ENCODE measurements at regions not wholly inside any gene's neighbourhood (a gene's known extent, or its start where the extent isn't known, plus 50 kb on each side); places are given as distances from the start of the nearest gene placed in this dataset.

DNA sequence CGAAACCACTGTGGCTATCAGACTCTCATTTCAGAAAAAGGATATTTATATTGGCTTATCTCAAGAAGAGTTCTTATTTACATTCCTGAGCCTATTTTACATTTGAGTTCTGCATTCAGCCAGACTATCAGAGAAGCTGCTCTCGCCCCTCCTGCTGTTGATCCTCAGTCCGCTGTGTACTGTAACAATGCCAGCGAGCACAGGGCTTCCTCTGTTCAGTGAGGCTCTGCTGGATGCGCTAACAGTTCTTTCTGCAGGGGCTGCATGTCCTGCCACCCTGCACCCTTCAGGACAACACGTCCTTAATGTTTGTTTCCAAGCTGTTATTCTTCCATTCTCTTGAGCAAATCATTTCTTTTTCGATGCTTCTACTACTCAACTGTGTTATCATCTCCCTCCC lies 463.7 kb upstream of the SGCG start:
- DNase-seq = peak; percentile 17

DNA sequence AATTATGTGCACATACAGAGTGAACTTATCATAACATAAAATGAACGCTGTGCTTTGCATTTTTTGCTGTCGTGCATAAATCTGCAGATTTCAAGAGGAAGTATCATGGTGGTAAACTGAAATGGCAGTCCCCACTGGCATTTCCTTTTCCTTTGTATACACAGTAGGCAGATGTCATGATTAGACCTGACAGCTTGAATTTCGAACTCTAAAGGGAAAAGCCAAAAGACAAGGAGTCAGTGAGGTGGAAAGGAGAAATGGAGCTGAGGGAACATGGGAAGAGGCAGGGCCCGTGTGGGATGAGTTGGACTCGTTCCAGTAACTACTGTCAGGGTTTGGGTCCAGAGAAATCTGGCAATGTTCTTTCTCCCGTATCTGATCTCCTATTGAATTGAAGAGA lies 454.1 kb upstream of the SGCG start:
- peak; percentile 95 for DNase-seq

DNA sequence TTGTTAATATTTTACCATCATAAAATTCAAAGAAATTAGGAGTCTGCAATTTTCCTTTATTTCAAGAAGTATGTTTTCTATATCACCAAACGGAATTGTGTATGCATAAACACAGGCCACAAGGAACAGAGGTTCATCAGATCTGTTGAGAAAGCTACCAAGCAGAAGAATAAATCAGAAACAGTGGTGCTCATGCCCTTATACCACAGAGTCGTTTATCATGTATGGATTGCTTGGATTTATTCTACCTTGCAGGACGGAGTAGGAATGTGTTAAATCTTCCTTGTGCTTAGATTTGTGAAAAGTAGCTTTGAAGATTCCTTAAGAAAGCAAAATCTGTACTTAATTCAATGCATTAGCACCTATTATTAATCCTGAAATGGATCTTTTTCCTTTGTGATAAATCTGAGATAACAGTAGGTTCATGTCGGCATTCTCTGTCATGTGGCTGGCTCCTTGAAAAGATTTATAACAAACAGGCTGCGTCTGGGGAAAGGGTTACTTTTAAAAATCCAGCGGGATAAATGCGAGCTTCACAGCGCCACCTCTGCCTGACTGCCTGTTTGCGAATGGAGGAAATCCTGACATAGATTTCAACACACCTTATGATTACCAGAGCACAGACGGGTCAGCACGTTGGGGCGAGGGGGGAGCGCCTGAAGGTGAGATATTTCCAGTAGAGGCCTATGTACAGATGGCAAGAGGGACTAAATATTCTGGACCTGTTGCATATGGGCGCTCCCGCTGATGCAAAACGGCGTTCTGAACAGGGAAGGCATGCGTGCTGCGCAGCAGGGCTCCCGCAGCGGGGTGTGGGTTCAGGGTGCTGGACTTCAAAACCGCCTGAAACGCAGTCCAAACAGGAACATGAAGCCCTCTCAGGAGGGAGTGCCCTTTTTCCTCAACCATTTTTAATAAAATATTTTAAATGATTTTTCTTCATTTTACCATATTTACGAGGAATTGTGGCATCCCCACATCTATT lies 445.5 kb upstream of the SGCG start:
- DNase-seq = peak; percentile 33

DNA sequence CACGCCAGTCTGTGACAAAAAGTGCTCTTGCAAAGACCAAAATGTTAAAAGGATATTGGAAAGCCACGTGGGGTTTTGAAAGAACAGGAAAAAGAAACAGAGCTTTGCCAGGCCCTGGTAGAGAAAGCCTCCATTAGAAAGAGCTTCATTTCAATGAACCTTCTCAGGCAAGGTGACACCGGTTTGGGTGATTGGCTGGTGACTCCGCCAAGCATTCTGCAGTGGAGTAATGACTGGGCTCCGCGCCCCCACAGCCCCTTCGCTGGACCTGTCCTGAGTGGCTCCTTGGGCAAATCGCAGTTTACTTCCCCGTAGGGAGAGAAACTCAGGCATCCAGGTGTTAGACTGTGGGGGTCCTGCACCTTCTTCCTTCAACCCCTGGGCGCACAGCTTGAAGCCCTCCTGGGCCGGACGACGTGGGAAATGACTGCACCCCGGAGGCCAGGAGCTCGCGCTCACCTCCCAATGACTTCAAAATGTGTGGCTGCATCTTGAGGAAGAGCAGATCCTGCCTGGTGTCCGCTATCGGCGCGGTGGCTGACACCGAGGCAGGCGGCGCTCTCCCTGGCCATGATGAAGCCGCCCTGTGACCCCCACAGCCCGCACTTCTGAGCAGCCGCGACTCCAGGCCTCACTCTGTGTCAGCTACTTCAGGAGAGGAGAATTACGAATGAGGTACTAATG lies 444.6 kb upstream of the SGCG start:
- DNase-seq = no peak

DNA sequence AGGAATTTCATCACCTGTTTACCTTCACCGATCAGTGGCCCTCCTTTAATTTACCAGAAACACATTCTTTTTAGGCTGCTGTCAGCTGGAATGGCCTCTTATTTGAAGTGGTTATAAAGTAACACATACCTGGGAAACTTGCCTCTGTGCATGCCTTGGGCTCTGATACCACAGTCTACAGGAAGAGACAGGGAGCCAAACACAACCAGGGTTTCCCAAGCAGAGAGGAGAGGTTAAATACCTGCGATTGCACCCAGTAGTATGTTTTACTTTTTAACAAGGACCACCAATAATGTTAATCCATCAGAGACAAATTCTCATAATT lies 444.0 kb upstream of the SGCG start:
- DNase-seq = no peak

DNA sequence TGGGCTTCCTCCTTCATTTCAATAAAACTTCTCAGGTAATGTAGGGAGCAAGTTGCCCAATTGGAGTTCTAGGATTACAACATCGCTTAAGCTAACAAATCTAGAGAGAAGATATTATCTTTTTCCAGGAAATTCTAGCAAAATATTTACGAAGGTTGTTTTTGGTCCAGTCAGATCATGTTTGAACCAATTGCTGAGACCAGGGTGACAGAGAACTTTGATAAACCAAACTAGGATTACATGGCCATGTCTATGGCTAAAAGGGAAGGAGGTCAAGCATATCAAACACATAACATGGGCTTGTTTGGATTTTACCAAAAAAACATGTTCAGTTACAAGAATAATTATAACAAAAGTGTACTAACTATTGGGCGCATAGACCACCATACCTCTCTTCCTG lies 442.4 kb upstream of the SGCG start:
- DNase-seq = no peak

DNA sequence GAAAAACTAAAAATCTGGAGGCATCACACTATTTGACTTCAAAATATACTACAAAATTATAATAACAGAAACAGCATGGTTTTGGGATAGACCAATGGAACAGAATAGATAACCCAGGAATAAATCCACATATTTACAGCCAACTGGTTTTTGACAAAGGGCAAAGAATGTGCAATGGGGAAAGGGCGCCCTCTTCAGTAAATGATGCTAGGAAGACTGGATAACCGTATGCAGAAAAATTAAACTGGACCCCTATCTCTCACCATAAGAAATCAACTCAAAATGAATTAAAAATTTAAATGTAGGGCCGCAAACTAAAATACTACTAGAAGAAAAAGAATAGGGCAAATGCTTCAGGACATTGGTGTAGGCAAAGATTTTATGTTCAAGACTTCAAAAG lies 440.5 kb upstream of the SGCG start:
- DNase-seq = no peak

DNA sequence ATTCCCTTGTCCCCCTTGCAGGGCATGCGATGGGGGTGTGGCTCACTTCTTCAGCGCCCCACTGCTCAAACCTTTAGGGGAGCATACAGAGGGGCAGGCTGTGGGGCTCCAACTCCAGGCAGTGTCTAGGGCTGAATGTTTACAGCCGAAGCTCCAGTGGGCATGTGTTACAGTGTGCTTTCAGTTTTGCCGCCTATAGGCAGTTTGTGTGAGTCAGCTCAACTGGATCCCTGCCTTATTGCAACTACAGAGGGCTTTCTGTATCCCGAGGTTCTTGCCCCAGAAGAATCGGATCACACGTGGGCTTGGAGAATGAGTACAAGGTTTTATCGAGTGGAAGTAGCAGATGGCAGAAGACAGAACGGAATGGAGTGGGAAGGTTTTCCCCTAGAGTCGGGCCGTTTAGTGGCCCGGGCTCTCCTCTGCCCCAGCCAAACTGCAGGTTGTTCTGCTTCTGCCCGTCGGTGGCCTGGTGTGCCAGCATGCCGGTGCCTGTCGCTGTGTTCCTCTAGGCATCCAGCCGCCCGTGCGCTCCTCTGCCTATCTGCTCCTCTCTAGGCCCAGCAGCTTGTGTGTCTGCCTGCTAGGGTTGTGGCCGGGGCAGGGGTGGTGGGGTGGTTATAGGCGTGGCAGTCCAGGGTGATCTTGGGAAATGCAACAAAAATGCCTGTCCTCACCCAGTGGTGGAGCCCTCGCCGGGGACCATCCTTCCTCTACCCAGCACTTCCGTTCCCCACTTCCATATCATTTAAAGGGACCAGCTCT lies 435.9 kb upstream of the SGCG start:
- DNase-seq = no peak

DNA sequence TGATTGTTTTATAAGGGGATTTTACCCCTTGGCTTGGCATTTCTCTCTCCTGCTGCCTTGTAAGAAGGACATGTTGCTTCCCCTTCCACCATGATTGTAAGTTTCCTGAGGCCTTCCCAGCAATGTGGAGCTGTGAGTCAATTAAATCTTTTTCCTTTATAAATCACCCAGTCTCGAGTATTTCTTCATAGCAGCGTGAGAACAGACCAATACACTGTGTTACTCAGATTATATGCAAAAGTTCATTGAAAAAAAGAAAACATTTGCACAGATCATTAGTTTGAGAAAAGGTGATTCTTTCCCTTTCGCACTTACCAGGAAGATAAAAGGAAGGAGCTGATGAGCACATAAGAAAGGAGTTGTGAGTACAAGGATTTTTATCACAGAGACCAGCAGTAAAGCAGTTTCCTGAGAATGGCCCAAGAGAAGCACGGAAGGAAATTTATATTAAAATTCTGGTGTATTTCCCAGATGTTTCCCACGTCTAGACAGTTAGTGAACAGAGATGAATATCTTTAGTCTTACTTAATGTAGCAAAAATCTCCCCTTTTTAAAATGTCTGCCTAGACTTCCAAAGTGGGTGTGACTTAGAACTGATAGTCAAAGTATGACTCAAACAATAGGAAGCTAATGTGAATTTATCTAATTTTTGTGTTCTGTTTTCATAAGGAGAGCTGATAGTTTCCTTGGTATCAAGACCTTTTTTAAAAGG lies 431.8 kb upstream of the SGCG start:
- DNase-seq = no peak

DNA sequence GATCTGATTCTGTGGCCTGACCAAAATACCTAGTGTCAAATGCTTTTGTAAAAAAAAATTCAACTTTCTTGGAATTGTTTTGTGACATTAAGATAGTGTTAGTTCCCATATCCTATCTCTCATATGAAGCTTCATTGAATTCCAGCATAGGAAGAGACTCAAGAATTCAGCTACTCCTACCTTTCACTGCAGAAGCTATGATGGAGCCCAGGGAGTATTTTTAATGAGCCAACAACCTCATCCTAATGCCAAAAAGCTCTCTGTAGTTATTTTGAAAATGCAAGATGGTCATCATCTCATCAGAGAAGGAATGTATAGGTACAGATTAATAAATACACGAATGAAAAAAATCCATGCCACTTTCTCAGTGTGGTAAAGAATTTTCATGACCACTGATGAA lies 431.2 kb upstream of the SGCG start:
- DNase-seq = no peak

DNA sequence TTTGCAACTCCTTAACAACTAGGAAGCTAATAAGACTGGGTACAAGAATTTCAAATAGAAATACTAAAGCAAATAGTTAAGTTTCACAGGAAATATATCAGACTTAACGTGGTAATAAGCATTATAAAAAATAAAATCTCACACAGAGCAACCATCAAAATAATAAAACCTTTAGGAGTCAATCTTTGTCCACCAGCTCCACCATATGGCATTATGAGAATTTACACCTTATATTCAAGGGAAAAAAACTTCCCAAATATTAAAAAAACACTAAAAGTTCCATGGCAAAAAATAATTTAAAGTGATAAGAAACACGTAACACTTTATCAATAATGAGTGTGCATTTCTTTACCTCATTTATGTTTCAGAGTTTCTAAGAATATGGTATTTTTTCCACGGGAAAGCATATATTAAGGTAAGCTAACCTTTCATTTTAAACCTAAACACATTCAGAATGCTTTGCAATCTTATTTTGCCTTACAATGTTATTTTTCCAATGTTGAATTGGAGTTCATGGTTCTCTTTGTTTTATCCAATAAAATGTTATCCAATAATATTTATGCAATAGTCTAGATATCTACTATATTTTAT lies 423.2 kb upstream of the SGCG start:
- peak; percentile 66 for DNase-seq

DNA sequence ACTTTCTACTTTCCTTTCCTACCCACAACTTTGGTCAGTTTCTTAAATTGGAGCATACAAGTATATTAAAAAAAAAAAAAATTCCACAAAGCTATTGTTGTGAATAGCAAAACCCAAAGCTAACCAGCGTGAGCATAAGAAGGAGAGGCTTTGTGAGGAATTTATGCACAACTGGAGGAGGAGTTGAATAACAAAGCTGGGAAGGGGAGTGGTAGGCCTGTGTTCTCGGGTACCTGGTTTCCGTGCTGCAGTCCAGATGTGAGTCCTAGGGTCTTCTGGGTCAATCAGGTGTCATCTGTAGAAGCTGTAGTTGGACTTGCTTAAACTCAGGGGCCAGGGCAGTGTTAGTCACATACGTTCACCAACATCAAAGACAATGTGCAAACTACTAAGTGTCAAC lies 422.5 kb upstream of the SGCG start:
- no peak for DNase-seq

DNA sequence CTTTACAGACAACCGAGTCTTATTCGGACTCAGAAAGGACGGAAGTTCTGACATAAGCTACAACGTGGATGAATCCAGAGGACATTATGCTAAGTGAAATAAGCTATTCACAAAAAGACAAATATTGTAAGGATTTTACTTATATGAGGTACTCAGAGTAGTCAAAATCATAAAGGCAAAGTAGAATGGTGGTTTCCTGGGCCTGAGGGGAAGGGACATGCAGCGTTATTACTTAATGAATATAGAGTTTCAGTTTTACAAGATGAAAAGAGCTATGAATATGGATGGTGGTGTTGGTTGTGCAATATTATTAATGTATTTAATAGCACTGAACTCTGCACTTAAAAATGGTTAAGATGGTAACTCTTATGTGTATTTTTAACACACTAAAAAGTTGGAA lies 419.1 kb upstream of the SGCG start:
- DNase-seq = no peak

DNA sequence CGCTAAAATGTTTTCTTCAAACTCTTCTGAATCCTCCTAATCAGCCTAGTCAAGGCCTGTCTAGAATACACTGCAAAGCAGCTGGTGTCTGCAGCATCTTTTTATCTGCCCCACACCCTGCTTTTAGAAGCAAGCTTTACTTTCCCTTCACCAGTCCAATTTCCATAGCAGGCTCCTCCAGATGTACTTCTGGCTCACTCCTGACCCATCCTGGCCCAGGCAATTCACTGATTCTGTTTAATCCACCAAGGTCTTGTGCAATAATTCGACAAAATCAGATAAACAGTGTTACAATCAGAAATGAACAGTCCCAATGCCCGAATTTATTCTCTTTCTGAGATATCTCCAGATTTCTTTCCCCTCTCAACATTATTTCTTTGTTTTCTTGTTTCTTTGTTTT lies 415.2 kb upstream of the SGCG start:
- DNase-seq = no peak

DNA sequence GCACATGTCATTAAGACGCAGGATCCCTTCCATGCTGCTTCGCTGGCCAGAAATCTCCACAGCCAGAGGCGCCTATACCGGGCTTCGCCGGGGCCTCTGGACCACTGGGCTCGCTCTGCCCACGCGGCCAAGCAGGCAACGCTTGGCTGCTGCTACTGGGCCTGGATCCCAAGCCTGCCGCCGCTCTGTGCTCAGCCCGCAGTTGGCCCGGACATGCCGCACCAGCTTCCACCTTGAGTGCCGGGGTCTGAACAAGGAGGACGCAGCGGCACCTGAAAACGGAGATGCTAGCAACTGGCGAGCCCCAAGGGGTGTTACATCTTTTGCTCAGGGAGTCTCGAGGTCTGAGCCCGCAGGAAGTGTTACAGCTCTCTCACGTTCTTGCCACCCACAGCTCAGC lies 409.9 kb upstream of the SGCG start:
- no peak for DNase-seq

DNA sequence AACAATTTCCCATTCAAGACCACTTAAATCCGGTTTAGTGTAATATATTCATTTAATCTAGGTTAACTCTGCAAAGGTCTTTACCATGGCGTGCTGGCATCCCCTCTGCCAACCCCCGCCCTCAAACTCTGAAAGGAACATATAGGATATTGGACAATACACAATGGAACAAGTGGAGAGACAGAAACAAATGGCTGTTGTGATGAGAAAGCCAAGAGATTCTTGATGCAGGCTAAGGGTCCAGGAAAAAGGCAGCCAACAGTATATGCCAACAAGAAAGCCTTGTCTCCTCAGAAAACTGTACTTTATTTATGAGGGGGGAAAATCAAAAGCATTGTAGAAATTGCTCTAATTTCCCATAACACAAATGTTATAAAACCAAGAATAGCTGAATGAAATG lies 407.3 kb upstream of the SGCG start:
- DNase-seq = no peak

DNA sequence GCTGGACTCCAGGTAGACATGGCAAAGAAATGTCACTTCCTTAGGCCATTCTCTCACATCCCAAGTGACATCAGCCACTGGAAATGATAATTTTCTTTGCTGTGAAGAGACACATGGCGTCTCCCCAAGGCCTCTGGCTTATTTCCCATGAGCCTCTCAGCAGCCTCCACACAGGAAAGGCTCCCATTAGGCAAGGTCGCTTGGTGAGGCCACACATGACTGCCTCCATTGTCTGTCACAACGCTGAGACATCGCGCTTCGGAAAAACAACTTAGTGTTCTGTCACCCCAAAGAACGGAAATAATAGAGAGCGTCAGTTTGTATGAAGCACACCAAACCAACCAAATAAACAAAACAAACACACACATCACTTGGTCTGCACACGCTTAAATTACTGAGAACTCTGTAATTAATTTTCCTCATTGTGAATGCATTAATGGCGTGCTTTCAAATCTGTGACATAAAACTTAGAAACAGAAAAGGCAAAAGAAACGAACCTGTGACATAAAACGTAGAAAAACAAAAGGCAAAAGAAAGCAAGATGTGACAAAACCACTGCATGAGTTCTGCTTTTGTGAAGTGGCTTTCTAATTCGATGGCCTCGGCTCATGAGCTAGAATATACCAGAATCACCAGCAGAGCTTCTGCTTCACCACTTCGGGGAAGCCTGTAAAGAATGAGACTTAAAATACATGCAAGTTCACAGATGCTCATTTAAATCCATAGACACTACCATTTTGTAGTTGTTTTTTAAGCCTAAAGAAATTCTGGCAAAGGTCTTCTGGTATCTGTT lies 404.2 kb upstream of the SGCG start:
- peak; percentile 53 for DNase-seq

DNA sequence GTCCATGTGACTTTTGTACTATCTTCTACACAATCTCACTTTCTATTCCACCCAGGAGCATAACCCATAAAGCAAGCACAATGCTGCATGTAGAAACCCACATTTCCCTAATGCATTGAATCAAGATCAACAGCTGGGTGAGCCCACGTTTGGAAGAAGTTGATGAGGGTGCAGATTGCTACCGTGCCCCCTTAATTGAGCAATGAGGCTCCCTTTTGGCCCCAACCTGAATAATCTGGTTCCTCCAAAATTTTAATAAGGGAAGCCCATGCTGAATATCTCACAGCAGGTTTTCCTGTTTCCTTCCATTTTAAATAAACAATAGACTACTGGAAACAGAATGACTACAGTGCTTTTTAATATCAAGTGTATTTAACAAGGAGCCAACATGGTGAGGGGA lies 403.6 kb upstream of the SGCG start:
- no peak for DNase-seq

DNA sequence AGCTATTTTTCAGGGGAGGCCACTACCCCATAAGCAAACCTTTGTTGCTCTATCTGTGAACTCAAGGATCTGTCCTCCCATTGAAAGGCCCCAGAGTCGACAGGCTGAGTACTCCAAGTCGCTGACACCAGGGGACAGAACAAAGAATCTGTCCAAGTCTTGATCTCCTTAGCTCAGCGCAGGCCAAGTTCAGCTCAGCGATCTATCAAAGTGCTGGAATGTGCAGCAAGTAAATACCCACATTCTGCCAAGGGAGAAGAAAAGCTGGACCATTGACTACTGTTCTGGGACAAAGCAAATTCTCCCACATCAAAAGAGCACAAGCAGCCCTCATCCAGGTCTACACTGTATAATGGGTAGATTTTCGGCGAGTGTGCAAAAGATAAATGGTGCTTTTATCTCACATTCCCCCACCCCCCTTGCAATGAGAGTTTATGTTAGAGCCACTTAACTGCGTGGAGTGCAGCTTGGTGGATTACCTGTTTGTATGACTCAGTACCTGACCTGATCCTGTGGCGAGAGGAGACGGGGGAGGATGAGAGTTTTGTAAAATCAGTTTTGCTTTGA lies 391.7 kb upstream of the SGCG start:
- DNase-seq = peak; percentile 30

DNA sequence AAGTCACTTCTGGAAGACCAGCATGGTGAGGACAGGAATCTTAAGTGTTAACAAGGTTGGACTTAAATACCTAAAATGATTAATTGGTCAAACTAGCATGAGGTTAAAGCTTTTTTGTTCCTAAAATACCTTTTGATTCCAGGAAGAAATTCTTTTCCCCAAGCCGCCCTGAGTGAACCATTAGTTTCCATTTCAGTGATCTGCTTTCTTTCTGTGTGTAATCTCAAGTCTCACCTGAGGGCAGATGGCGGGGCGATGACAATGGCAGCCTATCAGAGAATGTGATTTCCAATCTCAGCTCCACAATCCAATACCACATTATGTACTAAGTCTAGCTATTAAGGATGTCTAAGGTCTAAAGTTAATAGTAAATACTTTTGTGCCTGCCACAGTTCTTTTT lies 390.9 kb upstream of the SGCG start:
- no peak for DNase-seq

DNA sequence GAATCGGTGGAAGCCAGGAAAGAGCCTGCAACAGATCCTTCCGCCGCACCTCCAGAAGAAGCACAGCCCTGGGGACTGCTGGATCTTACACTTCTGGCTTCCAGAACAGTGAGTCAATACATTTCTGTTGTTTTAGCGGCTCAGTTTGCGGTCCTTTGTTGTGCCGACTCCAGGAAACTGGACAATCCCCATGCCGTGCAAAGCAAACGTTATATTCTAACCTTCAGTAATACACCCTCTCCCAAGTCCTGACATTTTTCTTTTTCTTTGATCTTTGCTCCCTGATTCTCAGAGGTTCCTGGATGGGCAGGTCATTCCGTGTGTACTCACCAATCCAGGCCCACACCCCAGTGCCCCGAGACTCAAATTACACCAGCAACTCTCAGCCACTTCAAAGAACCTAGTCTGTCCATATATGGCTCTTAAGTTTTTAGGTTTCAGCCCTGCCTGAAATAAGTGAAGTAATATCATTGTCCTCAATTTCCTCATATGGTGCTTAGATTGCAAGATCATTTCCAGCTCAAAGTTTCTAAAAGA lies 387.1 kb upstream of the SGCG start:
- DNase-seq = no peak

Measured in eye (tissue), 1 donor.